CD4-positive, alpha-beta T cell (primary cell): ENCODE measurements at regions not wholly inside any gene's neighbourhood (a gene's known extent, or its start where the extent isn't known, plus 50 kb on each side); places are given as distances from the start of the nearest gene placed in this dataset.

Source experiments
- ATAC-seq: fragments of 200-7000 bp; cut with Tn5 transposase; one replicate; pipeline ENCODE4 v1.10.0; 2022; ENCODE audit warnings: mild to moderate bottlenecking; ENCODE audit not compliant: poor library complexity
- CTCF ChIA-PET: fragments of 350-600 bp; sonication (Branson Sonifier 250); formaldehyde crosslinking; loops from one replicate; lab custom pipeline; 2021; ENCODE audit warnings: antibody characterized with exemption, inconsistent platforms; lab: Charles Lee
- POLR2A ChIA-PET: fragments of 350-600 bp; sonication (Branson Sonifier 250); formaldehyde crosslinking; loops from one replicate; lab custom pipeline; 2021; ENCODE audit warnings: antibody characterized with exemption, inconsistent platforms; lab: Charles Lee
- DNase-seq, 14 experiments: peaks; one replicate each; pipeline ENCODE4 v3.0.0-alpha.2; 2013 to 2020; ENCODE audit warnings: mixed read lengths in 2 of 14
- H3K27ac ChIP-seq, 2 donors: one replicate each; pipeline versions ENCODE4 v1.5.1 to v1.7.0; 2013; ENCODE audit warnings: low read length in 2 of 2, low read depth in 1 of 2, mild to moderate bottlenecking in 1 of 2
- H3K27me3 ChIP-seq, 2 experiments: 1 replicate in 1 of 2; 2 replicates in 1 of 2; pipeline versions ENCODE4 v1.6.1 to v1.7.0; 2013; ENCODE audit warnings: low read length in 2 of 2, control low read depth in 1 of 2, mild to moderate bottlenecking in 1 of 2, moderate library complexity in 1 of 2; ENCODE audit not compliant: insufficient read depth in 2 of 2, control insufficient read depth in 1 of 2
- H3K36me3 ChIP-seq: one replicate; pipeline ENCODE4 v1.6.1; 2013; ENCODE audit warnings: low read length, control low read depth; ENCODE audit not compliant: insufficient read depth
- H3K4me1 ChIP-seq: one replicate; pipeline ENCODE4 v1.6.1; 2013; ENCODE audit warnings: low read length, control low read depth; ENCODE audit not compliant: insufficient read depth
- H3K4me3 ChIP-seq: one replicate; pipeline ENCODE4 v1.5.1; 2013; ENCODE audit warnings: mild to moderate bottlenecking, low read length, moderate library complexity
- H3K9me3 ChIP-seq, 2 experiments: 1 replicate in 1 of 2; 2 replicates in 1 of 2; pipeline versions ENCODE4 v1.6.1 to v1.7.0; 2013; ENCODE audit warnings: low read length in 2 of 2, mild to moderate bottlenecking in 2 of 2, control low read depth in 1 of 2, moderate library complexity in 1 of 2; ENCODE audit not compliant: control insufficient read depth in 1 of 2, insufficient read depth in 1 of 2
- H3K27ac Mint-ChIP-seq: one replicate; pipeline ENCODE4 v1.8.0; 2020; ENCODE audit warnings: mixed read lengths
- H3K27me3 Mint-ChIP-seq: one replicate; pipeline ENCODE4 v1.8.0; 2021; ENCODE audit warnings: mixed read lengths
- H3K36me3 Mint-ChIP-seq: one replicate; pipeline ENCODE4 v1.8.0; 2021; ENCODE audit warnings: low read depth, mixed read lengths
- H3K4me1 Mint-ChIP-seq: one replicate; pipeline ENCODE4 v1.8.0; 2021; ENCODE audit warnings: low read depth, mixed read lengths
- H3K4me3 Mint-ChIP-seq: one replicate; pipeline ENCODE4 v1.8.0; 2020; ENCODE audit warnings: mild to moderate bottlenecking, mixed read lengths
- H3K9me3 Mint-ChIP-seq: one replicate; pipeline ENCODE4 v1.8.0; 2020; ENCODE audit warnings: mixed read lengths
- CTCF ChIP-seq: fragments of 200-600 bp; IDR thresholded peaks from one replicate; pipeline ENCODE4 v1.8.0; 2022; ENCODE audit warnings: antibody characterized with exemption, mild to moderate bottlenecking
- intact Hi-C, 2 experiments: fragments of 100-400 bp; cut with DNase I in 1 of 2; cut with micrococcal nuclease in 1 of 2; formaldehyde crosslinking; loops; one replicate each; pipeline versions ENCODE4 v1.15.1 to v1.9.0; 2023 to 2025; cut with DNase I, micrococcal nuclease

- ChIA-PET CTCF (no interaction called here), POLR2A (no interaction called here)
- Histone ChIP-seq H3K4me1 (no peaks in the 10 kb centered on the region), H3K9me3 (peaks cover 0 to 8% of the 10 kb centered on the region in 2 experiments), H3K27me3 (no peaks in the 10 kb centered on the region), H3K27ac (no peak overlapping the region), H3K36me3 (no peaks in the 10 kb centered on the region), H3K4me3 (no peak overlapping the region)
- ATAC-seq (no peak), DNase-seq (no peak)
- Mint-ChIP-seq H3K27ac (no peak overlapping the region), H3K27me3 (no peaks in the 10 kb centered on the region), H3K4me3 (no peak overlapping the region), H3K9me3 (no peaks in the 10 kb centered on the region), H3K4me1 (no peaks in the 10 kb centered on the region), H3K36me3 (no peaks in the 10 kb centered on the region)
- intact Hi-C loops, result no loop called here
- TF ChIP-seq CTCF, result no peak
Observed at GRCh38 chr3:174613173-174613572, 246.0 kb upstream of the NAALADL2 start.

DNA sequence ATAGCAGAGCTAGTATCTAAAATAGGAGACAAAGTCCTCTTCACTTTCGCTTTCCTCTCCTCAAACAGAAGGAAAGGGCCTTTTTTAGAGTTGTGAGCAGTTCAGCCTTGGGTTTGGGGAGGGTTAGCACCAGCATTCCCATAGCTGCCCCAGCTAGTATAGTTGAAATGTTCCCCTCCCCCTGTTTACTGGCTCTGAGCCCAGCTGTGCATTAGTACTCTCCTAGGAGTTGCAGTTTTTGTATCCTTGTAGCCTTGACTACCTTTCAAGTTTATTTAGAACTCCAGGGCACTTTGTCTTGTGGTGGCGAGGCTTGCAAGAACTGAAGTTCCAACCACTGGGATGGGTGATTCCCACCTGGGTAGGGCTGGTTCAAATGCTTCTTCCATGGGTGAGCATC is 245.1 kb upstream of the NAALADL2 start:
- Histone ChIP-seq H3K9me3 (peaks cover 0 to 8% of the 10 kb centered on the region in 2 experiments), H3K27me3 (no peaks in the 10 kb centered on the region), H3K4me3 (no peak overlapping the region), H3K36me3 (no peaks in the 10 kb centered on the region), H3K27ac (no peak overlapping the region), H3K4me1 (no peaks in the 10 kb centered on the region)
- POLR2A ChIA-PET, result no interaction called here
- CTCF ChIA-PET, result no interaction called here
- no peak for TF ChIP-seq CTCF
- DNase-seq (no peak), ATAC-seq (no peak)
- H3K27ac Mint-ChIP-seq, result no peak overlapping the region
- H3K4me3 Mint-ChIP-seq, result no peak overlapping the region
- no peaks in the 10 kb centered on the region for H3K9me3 Mint-ChIP-seq
- no peaks in the 10 kb centered on the region for H3K36me3 Mint-ChIP-seq
- intact Hi-C loops, result no loop called here
- H3K27me3 Mint-ChIP-seq, result no peaks in the 10 kb centered on the region
- H3K4me1 Mint-ChIP-seq, result no peaks in the 10 kb centered on the region

GRCh38 chr3:174618368-174619080 is 240.6 kb upstream of the NAALADL2 start:
- no peaks in the 10 kb centered on the region for H3K36me3 ChIP-seq
- H3K9me3 ChIP-seq, result no peaks in the 10 kb centered on the region
- Mint-ChIP-seq H3K27me3 (no peaks in the 10 kb centered on the region), H3K4me1 (no peaks in the 10 kb centered on the region), H3K36me3 (no peaks in the 10 kb centered on the region), H3K27ac (no peak overlapping the region), H3K9me3 (no peaks in the 10 kb centered on the region), H3K4me3 (no peak overlapping the region)
- no peaks in the 10 kb centered on the region for H3K4me1 ChIP-seq
- H3K27ac ChIP-seq, result no peak overlapping the region
- ChIA-PET POLR2A (no interaction called here), CTCF (no interaction called here)
- no peak overlapping the region for H3K4me3 ChIP-seq
- H3K27me3 ChIP-seq, result no peaks in the 10 kb centered on the region
- intact Hi-C loops, result no loop called here
- DNase-seq (no peak), ATAC-seq (no peak)
- TF ChIP-seq CTCF, result no peak
